Heart left ventricle (tissue), 13 donors: ENCODE measurements at regions not wholly inside any gene's neighbourhood (a gene's known extent, or its start where the extent isn't known, plus 50 kb on each side); places are given as distances from the start of the nearest gene placed in this dataset.

Experiments
- CTCF ChIP-seq, 12 donors: fragments of 200-600 bp; sonication (generic) in 4 of 12; IDR thresholded peaks; one replicate each; pipeline versions ENCODE4 v1.5.0 to v1.8.0; 2018 to 2022; ENCODE audit warnings: antibody characterized with exemption in 12 of 12, mild to moderate bottlenecking in 5 of 12
- POLR2A ChIP-seq, 2 donors: fragments of 450-650 bp; IDR thresholded peaks; one replicate each; pipeline ENCODE4 v1.6.1; 2017; ENCODE audit warnings: antibody characterized with exemption in 2 of 2, mild to moderate bottlenecking in 2 of 2, moderate library complexity in 2 of 2
- donor health status: ischemic (EF 13 %, LVEDD 7.1; RV severe dilation, severe dysfunction).
- donor health status: DM: no; HTN: yes; CAD: no.
- donor health status: DM: no; HTN: no; CAD: no.
- donor health status: ischemic (EF 25% LVEDD 6.9; RV normal size, moderate dysfunction).
- donor health status: ischemic (EF 25% LVEDD 5.7; RV mildly dilated, moderate dysfunction).
- donor health status: ischemic (EF 35%, LVEDD 5.7; RV mildly dilated, moderate dysfunction).
- donor health status: nonischemic (EF 11% LVEDD 7.7; RV severe dilation, severe dysfunction).
- donor health status: DM: yes; HTN: yes; CAD: no.
- donor health status: PGD.
- donor health status: ischemic (EF 29% LVEDD 5.4; RV normal size, mild dysfunction).
- donor health status: nonischemic (EF 23%, LVEDD 6.1; RV moderate dilation, normal function).

GRCh38 chr1:238652346-238652968 lies 733.9 kb upstream of the CHRM3 start:
- TF ChIP-seq POLR2A (IDR thresholded peaks at IDR 0.05) (no peak), CTCF (IDR thresholded peaks at IDR 0.05) (no peak)
